GM21529 (cell line): ENCODE measurements at regions not wholly inside any gene's neighbourhood (a gene's known extent, or its start where the extent isn't known, plus 50 kb on each side); places are given as distances from the start of the nearest gene placed in this dataset.

Source experiments
- ATAC-seq: cut with Tn5 transposase; IDR thresholded peaks from one replicate; pipeline ENCODE4 v1.9.1; 2021; ENCODE audit not compliant: unreplicated experiment

DNA sequence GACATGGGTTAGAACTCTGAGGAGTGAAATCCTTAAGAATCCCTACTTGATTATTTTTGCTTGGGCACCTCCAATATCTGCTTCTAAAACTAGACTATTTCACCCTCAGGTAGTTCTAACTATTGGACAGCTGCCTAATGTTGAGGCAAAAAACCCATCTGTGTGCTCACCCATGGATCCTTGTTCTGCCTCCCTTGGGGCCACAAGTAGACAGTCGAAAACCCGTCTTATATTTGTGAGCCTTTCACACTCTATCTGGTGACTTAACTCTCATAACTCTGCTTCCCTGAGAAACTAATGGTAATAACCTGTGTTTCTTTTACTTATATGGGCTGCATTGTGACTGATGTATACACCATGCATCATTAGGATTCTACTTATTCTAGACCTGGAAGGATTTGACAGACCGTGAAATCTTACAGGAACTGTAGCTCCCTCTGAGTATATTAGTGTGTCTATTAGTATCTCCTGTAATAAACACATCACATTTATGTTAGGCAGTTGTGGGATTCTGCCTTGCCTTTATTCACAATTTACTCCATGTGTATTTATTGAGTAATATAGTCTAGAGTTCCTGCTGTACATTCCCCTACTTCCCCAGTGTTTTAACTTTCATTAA lies 94.6 kb upstream of the SGCD start:
- no peak for ATAC-seq

DNA sequence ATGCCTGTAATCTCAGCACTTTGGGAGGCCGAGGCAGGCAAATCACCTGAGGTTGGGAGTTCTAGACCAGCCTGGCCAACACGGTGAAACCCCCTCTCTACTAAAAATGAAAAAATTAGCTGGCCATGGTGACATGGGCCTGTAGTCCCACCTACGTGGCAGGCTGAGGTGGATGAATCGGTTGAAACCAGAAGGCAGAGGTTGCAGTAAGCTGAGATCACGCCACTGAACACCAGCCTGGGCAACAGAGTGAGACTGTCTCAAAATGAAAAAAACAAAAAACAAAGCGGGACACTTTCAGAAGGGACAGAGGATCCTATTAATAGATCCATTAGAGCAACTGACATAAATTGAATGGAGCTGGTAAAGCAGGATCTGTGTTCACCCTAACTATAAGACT lies 89.6 kb upstream of the SGCD start:
- ATAC-seq, result peak; percentile 73

DNA sequence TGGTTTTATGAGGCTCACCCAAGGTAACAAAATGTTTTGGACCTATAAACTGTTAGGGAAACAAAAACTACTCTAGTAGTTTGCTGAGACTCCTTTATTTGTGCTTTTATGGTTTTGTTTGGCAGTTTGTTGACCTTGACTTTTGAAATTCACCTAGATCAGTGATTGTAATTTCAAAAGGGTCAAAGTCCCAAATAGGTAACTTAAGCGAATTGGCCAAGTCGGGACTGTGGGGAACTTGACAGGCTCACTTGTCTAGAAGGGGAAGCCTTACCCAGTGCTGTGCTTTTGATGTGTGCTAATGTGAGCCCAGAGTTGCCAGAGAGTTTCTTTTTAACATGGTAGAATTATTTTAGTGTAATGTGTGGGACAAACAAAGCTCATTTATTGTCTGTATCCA lies 87.2 kb upstream of the SGCD start:
- no peak for ATAC-seq

DNA sequence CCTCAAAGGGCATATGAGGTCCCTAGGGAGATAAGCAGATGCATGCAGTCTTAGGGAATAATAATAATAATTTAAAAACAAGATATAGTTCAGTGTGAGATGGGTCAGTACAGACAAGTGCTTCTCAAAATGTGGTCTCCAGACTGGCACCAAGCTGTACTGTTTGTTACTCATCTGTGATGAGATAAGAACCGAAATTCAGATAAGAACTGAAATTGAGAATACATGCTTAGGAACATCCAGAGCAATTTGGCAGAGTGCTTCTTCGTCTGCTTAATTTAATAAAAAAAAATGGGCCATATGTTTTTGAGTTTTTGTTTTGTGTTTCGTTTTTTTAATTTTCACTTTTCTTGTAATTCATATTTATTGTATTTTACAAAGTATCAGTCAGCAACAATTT lies 86.5 kb upstream of the SGCD start:
- no peak for ATAC-seq

DNA sequence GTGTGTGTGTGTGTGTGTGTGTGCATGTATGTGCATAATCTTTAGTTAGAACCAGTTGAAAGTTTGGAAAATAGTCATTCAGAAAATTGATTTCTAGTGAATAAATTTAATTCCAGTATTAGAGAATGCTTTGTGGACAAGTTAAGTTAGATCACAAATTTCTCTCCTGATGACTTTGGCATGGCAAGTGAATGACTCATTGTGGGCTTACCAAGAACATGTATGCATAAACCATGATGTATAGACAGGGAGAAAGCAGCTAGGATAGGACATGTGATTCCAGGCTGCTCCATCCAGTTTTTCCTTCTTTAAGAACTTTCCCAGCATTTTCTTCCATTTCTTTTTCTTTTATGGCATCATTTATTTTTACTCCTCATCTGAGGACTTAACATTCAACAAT lies 85.7 kb upstream of the SGCD start:
- no peak for ATAC-seq

DNA sequence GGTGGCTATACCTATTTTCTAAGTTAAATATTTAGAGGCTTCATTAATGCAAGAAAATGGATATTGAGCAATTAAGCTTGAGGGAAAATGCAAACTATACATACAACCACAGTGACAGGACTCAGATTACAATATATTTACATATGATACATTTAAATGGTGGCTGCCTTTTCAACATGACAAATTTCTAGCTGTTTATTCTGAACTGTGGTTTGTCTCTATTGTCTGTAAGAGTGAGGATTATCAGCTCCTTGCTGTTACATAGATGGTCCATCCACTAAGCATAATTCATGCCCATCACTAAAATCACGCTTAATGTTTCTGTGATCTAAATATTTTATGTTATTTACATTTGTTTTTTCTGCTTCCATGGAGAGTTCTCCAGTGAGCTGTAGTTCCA lies 81.1 kb upstream of the SGCD start:
- no peak for ATAC-seq

DNA sequence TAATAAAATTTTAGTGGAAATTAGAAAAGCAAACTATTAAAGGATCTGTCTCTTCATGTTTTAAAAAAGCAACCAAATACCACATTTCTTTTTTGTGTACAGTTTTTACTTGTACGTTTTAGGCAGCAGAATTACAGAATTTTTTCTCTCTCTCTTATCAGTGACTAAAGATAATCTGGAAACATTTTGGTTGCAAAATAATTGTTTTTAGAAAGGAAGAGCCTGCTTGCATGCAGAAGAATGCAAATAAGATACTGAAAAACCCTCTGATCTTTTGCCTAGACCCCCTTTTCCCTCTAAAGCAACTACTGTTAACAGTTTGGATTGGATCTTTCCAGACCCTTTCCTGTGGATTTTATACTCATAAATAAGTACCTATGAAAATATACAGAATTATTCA lies 75.9 kb upstream of the SGCD start:
- no peak for ATAC-seq

DNA sequence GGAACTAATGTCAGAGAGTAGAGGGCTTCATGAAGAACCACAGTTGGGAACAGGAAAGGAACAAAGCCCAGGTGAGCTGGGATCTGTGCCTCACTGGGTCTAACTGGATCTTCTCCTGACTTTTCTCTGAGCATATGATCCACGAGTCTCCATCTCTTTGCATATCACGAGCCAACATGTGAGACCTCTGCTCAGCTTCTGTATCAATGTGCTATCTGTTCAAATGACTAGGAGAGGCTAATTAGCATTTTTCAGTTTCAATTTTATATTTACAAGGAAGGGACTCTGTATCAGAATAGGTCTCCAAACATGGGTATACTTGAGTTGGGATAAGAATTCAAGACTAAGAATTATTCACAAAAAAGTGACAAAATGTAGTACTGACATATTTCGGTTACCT lies 73.8 kb upstream of the SGCD start:
- no peak for ATAC-seq

DNA sequence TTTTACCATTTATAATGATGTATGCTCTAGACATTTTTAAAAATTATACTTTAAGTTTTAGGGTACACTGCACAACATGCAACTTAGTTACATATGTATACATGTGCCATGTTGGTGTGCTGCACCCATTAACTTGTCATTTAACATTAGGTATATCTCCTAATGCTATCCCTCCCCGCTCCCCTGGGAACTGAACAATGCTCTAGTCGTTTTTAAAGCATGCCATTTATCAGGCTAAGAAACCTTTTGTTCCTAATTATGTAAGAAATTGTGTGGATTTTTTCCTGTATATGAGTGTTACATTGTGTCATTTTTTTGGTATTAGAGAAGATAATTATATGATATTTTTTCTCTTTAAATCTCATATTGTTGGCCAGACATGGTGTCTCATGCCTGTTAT lies 72.8 kb upstream of the SGCD start:
- ATAC-seq, result no peak

DNA sequence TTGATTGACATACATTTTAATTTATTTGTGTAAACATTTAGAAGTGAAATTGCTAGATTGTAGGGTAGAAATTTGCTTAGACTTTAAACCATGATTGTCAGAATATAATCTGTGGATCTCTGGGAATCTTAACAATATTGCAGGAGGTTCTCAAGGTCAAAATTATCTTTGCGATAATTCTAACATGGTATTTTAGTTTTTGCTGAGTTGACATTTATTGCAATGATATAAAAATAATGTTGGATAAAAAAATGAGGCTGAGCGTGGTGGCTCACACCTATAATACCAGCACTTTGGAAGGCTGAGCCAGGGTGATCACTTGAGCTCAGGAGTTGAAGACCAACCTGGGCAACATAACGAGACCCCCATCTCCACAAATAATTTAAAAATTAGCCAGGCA lies 70.3 kb upstream of the SGCD start:
- no peak for ATAC-seq

DNA sequence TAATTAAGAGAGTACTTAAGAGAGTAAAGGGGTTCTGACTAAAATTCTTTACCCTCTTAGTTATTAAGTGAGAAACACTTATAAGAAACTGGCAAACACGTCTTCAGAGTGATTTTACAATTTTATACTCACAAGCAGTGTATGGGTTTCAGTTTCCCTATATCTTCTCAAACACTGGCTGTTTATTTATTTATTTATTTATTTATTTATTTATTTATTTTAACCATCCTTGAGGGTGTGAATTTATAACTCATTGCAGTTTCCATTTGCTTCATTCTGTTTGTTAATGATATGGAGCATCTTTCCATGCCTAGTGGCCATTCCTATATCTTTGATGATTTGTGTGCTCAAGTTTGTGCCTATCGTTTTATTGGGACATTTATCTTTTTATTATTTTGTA lies 68.0 kb upstream of the SGCD start:
- ATAC-seq, result no peak

DNA sequence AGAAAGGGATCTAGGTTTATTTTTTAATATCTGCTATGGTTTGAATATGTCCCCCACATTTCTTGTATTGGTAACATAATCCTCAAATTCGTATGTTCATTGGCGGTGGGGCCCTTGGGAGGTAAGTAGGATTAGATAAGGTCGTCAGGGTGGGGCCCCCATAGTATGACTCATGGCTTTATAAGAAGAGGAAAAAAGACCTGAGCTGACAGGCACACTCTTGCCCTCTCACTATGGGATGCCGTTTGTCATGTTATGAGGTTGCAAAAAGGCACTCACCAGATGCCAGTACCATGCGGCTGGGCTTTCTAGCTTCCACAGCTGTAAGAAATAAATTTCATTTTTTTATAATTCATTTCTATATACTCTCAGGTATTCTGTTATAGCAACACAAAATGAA lies 67.3 kb upstream of the SGCD start:
- no peak for ATAC-seq

DNA sequence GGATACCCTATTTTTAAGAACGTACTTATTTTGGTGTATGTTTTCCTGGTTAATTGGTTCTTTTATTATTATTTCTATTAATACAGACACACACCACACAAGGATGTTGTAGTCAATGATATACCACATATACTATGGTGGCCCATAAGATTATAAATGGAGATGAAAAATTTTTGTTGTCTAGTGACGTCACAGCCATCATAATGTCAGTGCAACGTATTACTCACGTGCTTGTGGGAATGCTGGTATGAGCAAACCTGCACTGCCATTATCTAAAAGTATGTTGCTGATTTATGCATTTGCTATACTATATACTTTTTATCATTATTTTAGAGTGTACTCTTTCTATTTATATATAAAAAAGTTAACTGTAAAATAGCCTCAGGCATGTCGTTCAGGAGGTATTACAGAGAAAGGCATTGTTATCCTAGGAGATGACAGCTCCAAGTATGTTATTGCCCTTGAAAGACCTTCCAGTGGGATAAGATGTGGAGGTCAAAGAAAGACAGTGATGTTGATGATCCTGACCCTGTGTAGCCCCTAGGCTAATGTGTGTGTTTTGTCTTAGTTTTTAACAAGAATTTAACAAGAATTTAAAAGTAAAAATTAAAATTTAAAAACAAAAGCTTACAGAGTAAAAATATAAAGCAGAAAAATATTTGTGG lies 65.6 kb upstream of the SGCD start:
- no peak for ATAC-seq

DNA sequence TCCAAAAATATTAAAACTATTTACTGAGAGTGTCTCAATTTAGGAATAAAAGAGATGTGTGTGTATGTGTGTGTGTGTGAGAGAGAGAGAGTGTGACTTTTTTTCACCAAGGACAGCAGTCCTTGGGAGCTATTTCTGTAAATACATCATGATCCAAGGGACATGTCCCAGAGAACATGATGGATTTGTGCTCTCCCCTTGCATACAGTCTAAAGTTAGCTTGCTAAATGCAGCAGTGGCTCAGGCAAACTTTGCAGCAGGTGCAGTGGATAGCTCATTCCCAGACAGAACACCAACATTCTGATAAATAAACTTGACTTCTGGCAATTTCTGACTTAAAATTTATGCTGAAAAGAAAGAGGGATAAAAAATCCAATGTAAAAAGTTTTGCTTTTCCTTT lies 55.4 kb upstream of the SGCD start:
- ATAC-seq, result no peak

DNA sequence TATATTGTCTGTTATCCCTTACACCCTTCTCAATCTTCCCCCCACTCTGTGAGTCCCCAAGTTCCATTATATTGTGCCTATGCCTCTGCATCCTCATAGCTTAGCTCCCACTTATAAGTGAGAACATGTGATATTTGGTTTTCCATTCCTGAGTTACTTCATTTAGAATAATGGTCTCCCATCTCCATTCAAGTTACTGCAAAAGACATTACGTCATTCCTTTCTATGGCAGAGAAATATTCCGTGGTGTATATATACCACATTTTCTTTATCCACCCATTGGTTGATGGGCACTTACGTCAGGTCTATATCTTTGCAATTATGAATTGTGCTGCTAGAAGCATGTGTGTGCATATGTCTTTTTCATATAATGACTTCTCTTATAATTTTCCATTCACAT lies 54.8 kb upstream of the SGCD start:
- ATAC-seq, result no peak

DNA sequence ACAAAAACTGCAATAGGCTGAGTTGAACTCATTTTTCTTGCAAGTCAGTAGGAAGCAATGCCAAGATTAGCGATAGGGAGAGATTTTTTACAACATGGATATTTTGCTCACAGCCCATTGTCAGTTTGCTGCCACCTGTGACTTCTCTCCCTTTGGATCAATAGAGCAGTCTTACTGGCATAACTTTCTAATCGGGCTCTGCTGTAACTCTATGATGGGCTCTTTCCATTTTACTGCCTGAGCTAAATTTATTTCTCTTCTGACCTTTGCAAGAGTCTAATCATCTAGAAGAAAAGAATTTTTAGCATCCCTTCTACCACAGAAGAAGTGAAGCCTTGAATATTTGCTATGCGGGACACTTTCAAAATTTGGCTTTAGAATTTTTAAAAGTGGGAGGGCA lies 53.6 kb upstream of the SGCD start:
- ATAC-seq, result no peak

DNA sequence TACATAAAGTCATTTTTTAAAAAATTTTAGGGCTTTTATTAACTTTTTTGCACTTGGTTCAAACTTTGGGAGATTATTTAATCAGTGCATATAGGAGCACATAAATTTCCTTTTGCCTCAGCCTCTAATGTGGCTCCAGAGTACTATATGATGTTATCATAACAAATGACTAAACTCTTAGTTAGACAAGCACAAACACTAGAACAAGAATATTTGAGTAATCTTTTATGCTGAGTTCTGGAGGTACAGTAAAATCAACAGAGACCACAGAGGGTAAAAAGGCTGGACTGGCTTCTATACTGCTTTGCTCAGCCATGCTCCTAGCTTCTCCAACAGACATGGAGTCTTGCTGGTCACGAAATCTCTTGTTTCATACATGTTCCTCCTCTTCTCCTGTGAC lies 52.5 kb upstream of the SGCD start:
- ATAC-seq, result no peak
